ENCODE measurements at regions not wholly inside any gene's neighbourhood (a gene's known extent, or its start where the extent isn't known, plus 50 kb on each side); places are given as distances from the start of the nearest gene placed in this dataset.

DNA sequence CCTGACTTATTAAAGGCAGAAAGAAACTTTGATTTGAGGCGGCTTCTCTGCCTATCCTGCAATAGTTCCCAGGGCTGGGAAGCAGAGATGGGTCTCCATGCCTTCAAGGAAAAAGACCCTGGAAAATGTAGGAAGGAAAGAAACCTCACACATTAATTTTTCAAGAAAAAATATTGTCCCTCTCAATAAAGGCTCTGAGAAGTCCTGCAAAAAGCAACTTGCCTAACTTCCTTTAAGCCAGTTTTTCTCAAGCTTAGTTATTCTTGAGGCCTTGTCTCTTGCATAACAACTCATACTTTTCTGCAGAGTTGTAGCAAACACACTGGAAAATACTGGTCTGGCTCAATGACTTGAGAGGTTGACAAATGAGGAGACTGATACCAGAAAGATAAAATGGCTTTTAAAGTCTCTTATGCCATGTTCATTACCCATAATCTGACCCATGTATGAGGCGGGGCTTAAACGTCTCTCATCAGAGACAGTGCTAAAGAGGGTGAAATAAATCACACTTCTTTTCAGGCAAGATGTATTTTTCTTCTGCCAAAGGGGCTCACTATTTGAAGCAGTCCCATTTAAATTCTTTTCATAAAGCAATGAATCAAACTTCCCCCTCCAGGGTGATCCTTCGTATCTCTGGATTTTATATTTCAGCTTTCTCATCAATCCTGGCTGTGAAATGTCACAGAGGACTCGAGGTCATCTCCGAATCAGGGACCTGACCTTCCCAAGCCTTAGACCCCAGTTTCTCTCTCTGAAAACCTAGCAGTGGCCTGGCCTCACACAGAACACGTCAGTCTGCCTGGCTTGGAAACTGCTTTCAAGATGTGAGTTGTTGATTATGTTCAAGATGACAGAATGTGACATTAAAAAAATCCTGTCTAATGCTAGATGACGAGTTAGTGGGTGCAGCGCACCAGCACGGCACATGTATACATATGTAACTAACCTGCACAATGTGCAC is 82.3 kb upstream of the KCNG1 start:
- TF ChIP-seq, protein P1, sequence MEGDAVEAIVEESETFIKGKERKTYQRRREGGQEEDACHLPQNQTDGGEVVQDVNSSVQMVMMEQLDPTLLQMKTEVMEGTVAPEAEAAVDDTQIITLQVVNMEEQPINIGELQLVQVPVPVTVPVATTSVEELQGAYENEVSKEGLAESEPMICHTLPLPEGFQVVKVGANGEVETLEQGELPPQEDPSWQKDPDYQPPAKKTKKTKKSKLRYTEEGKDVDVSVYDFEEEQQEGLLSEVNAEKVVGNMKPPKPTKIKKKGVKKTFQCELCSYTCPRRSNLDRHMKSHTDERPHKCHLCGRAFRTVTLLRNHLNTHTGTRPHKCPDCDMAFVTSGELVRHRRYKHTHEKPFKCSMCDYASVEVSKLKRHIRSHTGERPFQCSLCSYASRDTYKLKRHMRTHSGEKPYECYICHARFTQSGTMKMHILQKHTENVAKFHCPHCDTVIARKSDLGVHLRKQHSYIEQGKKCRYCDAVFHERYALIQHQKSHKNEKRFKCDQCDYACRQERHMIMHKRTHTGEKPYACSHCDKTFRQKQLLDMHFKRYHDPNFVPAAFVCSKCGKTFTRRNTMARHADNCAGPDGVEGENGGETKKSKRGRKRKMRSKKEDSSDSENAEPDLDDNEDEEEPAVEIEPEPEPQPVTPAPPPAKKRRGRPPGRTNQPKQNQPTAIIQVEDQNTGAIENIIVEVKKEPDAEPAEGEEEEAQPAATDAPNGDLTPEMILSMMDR (conservative IDR thresholded peaks at IDR 0.05 in 1 of 2, IDR thresholded peaks at IDR 0.05 in 1 of 2; ENCODE audit: low read depth in 1 of 2, low read length in 2 of 2), result no peak
- no peak for TF ChIP-seq EZH2 (IDR thresholded peaks at IDR 0.05; ENCODE audit: low read length, missing control alignments)

All from fibroblast of lung (primary cell).